Astrocyte of the cerebellum (primary cell): ENCODE measurements at regions not wholly inside any gene's neighbourhood (a gene's known extent, or its start where the extent isn't known, plus 50 kb on each side); places are given as distances from the start of the nearest gene placed in this dataset.

ENCODE experiments used
- DNase-seq: peaks from one replicate; pipeline ENCODE4 v3.0.0-alpha.2; 2011; ENCODE audit warnings: low read depth
- H3K4me3 ChIP-seq: 2 replicates; pipeline ENCODE4 v1.5.1; 2011; ENCODE audit warnings: mild to moderate bottlenecking, low read depth, low read length, moderate library complexity
- CTCF ChIP-seq: IDR thresholded peaks from 2 replicates; pipeline ENCODE4 v1.5.1; 2012; ENCODE audit warnings: low read length, low read depth, moderate library complexity, mild to moderate bottlenecking; ENCODE audit errors: missing control alignments
- in situ Hi-C: cut with HindIII; loops from 2 replicates; pipeline ENCODE4 v1.10.0; 2017; ENCODE audit warnings: low sequenced_read_pairs

GRCh38 chr3:104145164-104145563 lies 1221.5 kb upstream of the ALCAM start:
- DNase-seq: no peak
- no peak overlapping the region for H3K4me3 ChIP-seq
- TF ChIP-seq CTCF: no peak
- in situ Hi-C loops: no loop called here

GRCh38 chr3:104149154-104149553 lies 1217.6 kb upstream of the ALCAM start:
- no peak for DNase-seq
- H3K4me3 ChIP-seq: no peak overlapping the region
- no peak for TF ChIP-seq CTCF
- in situ Hi-C loops: no loop called here

GRCh38 chr3:104150724-104151123 lies 1216.0 kb upstream of the ALCAM start:
- TF ChIP-seq CTCF: no peak
- no peak for DNase-seq
- in situ Hi-C loops: no loop called here
- H3K4me3 ChIP-seq: no peak overlapping the region

GRCh38 chr3:104154896-104155295 lies 1211.8 kb upstream of the ALCAM start:
- in situ Hi-C loops: no loop called here
- no peak for DNase-seq
- no peak overlapping the region for H3K4me3 ChIP-seq
- TF ChIP-seq CTCF: no peak

GRCh38 chr3:104165866-104166265 lies 1200.8 kb upstream of the ALCAM start:
- no peak for DNase-seq
- no peak for TF ChIP-seq CTCF
- H3K4me3 ChIP-seq: no peak overlapping the region
- in situ Hi-C loops: no loop called here

- no peak for DNase-seq
- H3K4me3 ChIP-seq: no peak overlapping the region
- TF ChIP-seq CTCF: no peak
- in situ Hi-C loops: no loop called here
Observed at GRCh38 chr3:104168386-104168785, 1198.3 kb upstream of the ALCAM start.

- DNase-seq: no peak
- H3K4me3 ChIP-seq: no peak overlapping the region
- TF ChIP-seq CTCF: no peak
- in situ Hi-C loops: no loop called here
Observed at GRCh38 chr3:104175696-104176095, 1191.0 kb upstream of the ALCAM start.
